H1 (cell line): ENCODE measurements at regions not wholly inside any gene's neighbourhood (a gene's known extent, or its start where the extent isn't known, plus 50 kb on each side); places are given as distances from the start of the nearest gene placed in this dataset.

Source experiments
- CTCF ChIA-PET: fragments of 300-600 bp; sonication (Branson Sonifier 250); formaldehyde crosslinking; loops from one replicate; lab custom pipeline; 2021; ENCODE audit not compliant: partially characterized antibody; lab: Charles Lee
- POLR2A ChIA-PET: fragments of 300-600 bp; sonication (Branson Sonifier 250); formaldehyde crosslinking; loops from one replicate; lab custom pipeline; 2021; ENCODE audit warnings: inconsistent platforms; ENCODE audit not compliant: partially characterized antibody; lab: Charles Lee
- DNase-seq, 2 experiments: peaks; one replicate each; pipeline versions ENCODE4 v3.0.0 to v3.0.0-alpha.2; 2010 to 2022; ENCODE audit warnings: low spot score in 2 of 2, low read depth in 1 of 2, mixed read lengths in 1 of 2
- FAIRE-seq: peaks from 2 replicates; lab custom pipeline; 2011; peaks lifted over from hg19 to GRCh38; lab: Jason Lieb, UNC
- H2AFZ ChIP-seq: 2 replicates; pipeline ENCODE4 v1.8.1; 2012; ENCODE audit warnings: low read length, inconsistent platforms
- H2AK5ac ChIP-seq: 2 replicates; pipeline ENCODE4 v1.6.1; 2013; ENCODE audit warnings: low read depth, low read length
- H2BK120ac ChIP-seq: replicated peaks from 2 replicates; pipeline ENCODE3; 2013; ENCODE audit warnings: low read depth, low read length, inconsistent platforms
- H2BK12ac ChIP-seq: 2 replicates; pipeline ENCODE4 v1.6.1; 2013; ENCODE audit warnings: low read depth, low read length
- H2BK15ac ChIP-seq: 2 replicates; pipeline ENCODE4 v1.6.1; 2013; ENCODE audit warnings: low read length
- H2BK20ac ChIP-seq: 2 replicates; pipeline ENCODE4 v1.6.1; 2013; ENCODE audit warnings: low read length
- H2BK5ac ChIP-seq: 2 replicates; pipeline ENCODE4 v1.6.1; 2013; ENCODE audit warnings: low read depth, low read length
- H3K14ac ChIP-seq: 2 replicates; pipeline ENCODE4 v1.6.1; 2013; ENCODE audit warnings: inconsistent platforms; ENCODE audit not compliant: insufficient read length
- H3K18ac ChIP-seq: 2 replicates; pipeline ENCODE4 v1.6.1; 2013; ENCODE audit warnings: low read length; ENCODE audit errors: extremely low read depth
- H3K23ac ChIP-seq: 2 replicates; pipeline ENCODE4 v1.6.1; 2013; ENCODE audit warnings: inconsistent platforms; ENCODE audit not compliant: insufficient read length
- H3K23me2 ChIP-seq: 2 replicates; pipeline ENCODE4 v1.6.1; 2013; ENCODE audit warnings: low read depth, low read length
- H3K27ac ChIP-seq: 2 replicates; pipeline ENCODE4 v1.6.1; 2011; ENCODE audit warnings: low read depth, low read length, inconsistent platforms
- H3K27me3 ChIP-seq, 4 experiments: replicated peaks in 1 of 4; 1 replicate in 1 of 4; 2 replicates in 3 of 4; pipeline versions ENCODE4 v1.6.1 to v1.8.1; 2011 to 2013; ENCODE audit warnings: low read length in 3 of 4, mild to moderate bottlenecking in 3 of 4, inconsistent platforms in 2 of 4, mixed read lengths in 2 of 4, moderate library complexity in 1 of 4; ENCODE audit not compliant: control insufficient read depth in 3 of 4, insufficient read depth in 3 of 4; ENCODE audit errors: extremely low read depth in 1 of 4
- H3K36me3 ChIP-seq, 4 experiments: 2 replicates each; pipeline versions ENCODE4 v1.6.1 to v1.8.1; 2011 to 2013; ENCODE audit warnings: mild to moderate bottlenecking in 4 of 4, low read length in 3 of 4, moderate library complexity in 2 of 4, control low read depth in 1 of 4, inconsistent platforms in 1 of 4; ENCODE audit not compliant: insufficient read depth in 4 of 4, control insufficient read depth in 2 of 4
- H3K4ac ChIP-seq: replicated peaks from 2 replicates; pipeline ENCODE3; 2013; ENCODE audit warnings: low read length, low read depth, mixed read lengths, inconsistent platforms; ENCODE audit not compliant: insufficient read length
- H3K4me1 ChIP-seq, 4 experiments: replicated peaks in 1 of 4; 1 replicate in 1 of 4; 2 replicates in 3 of 4; pipeline versions ENCODE4 v1.6.1 to v1.8.1; 2011 to 2013; ENCODE audit warnings: low read length in 3 of 4, inconsistent platforms in 2 of 4, mixed read lengths in 1 of 4; ENCODE audit not compliant: insufficient read depth in 4 of 4, control insufficient read depth in 3 of 4
- H3K4me2 ChIP-seq, 2 experiments: 2 replicates each; pipeline versions ENCODE4 v1.6.1 to v1.8.1; 2011 to 2013; ENCODE audit warnings: low read depth in 2 of 2, low read length in 2 of 2, control low read depth in 1 of 2, inconsistent platforms in 1 of 2, mild to moderate bottlenecking in 1 of 2; ENCODE audit not compliant: insufficient read depth in 1 of 2
- H3K4me3 ChIP-seq, 4 experiments: fragments of 200-600, 300-600 bp in 1 of 4; sonication (generic), shearing (Covaris generic), sonication (Bioruptor Twin) in 1 of 4; 2 replicates each; pipeline versions ENCODE4 v1.5.1 to v1.8.1; 2011 to 2016; ENCODE audit warnings: low read length in 4 of 4, low read depth in 3 of 4, control low read depth in 2 of 4, inconsistent platforms in 2 of 4, mild to moderate bottlenecking in 2 of 4, mixed read lengths in 1 of 4, moderate library complexity in 1 of 4; ENCODE audit not compliant: insufficient read depth in 2 of 4; ENCODE audit errors: extremely low read depth in 1 of 4
- H3K56ac ChIP-seq: replicated peaks from 2 replicates; pipeline ENCODE3; 2013; ENCODE audit warnings: low read depth, mild to moderate bottlenecking, mixed read lengths, low read length, inconsistent platforms; ENCODE audit not compliant: insufficient read length
- H3K79me1 ChIP-seq: 2 replicates; pipeline ENCODE4 v1.6.1; 2013; ENCODE audit warnings: low read depth, low read length, control low read depth
- H3K79me2 ChIP-seq, 2 experiments: 2 replicates each; pipeline versions ENCODE4 v1.6.1 to v1.8.1; 2012 to 2013; ENCODE audit warnings: low read length in 2 of 2, mild to moderate bottlenecking in 2 of 2, inconsistent platforms in 1 of 2; ENCODE audit not compliant: insufficient read depth in 2 of 2, control insufficient read depth in 1 of 2
- H3K9ac ChIP-seq, 4 experiments: replicated peaks in 1 of 4; 1 replicate in 1 of 4; 2 replicates in 3 of 4; pipeline versions ENCODE4 v1.6.1 to v1.8.1; 2011 to 2013; ENCODE audit warnings: low read depth in 3 of 4, low read length in 3 of 4, control low read depth in 2 of 4, mild to moderate bottlenecking in 2 of 4, moderate library complexity in 2 of 4, inconsistent platforms in 1 of 4; ENCODE audit errors: extremely low read depth in 1 of 4
- H3K9me3 ChIP-seq, 2 experiments: 2 replicates each; pipeline versions ENCODE4 v1.6.1 to v1.8.1; 2012 to 2013; ENCODE audit warnings: mild to moderate bottlenecking in 2 of 2, moderate library complexity in 2 of 2, control low read depth in 1 of 2, inconsistent platforms in 1 of 2, low read depth in 1 of 2, low read length in 1 of 2, mixed read lengths in 1 of 2; ENCODE audit not compliant: insufficient read depth in 2 of 2
- H4K20me1 ChIP-seq, 2 experiments: replicated peaks in 1 of 2; 2 replicates each; pipeline versions ENCODE3 to v1.8.1; 2011 to 2013; ENCODE audit warnings: inconsistent platforms in 2 of 2, low read length in 2 of 2, mild to moderate bottlenecking in 1 of 2; ENCODE audit not compliant: insufficient read depth in 2 of 2, control insufficient read depth in 1 of 2
- H4K5ac ChIP-seq: 2 replicates; pipeline ENCODE4 v1.6.1; 2013; ENCODE audit warnings: low read length, low read depth, mixed read lengths, inconsistent platforms; ENCODE audit not compliant: insufficient read length
- H4K8ac ChIP-seq: 2 replicates; pipeline ENCODE4 v1.8.0; 2013; ENCODE audit warnings: mild to moderate bottlenecking, moderate library complexity, low read length, inconsistent platforms; ENCODE audit not compliant: insufficient read depth; ENCODE audit errors: extremely low read depth
- H4K91ac ChIP-seq: replicated peaks from 2 replicates; pipeline ENCODE3; 2013; ENCODE audit warnings: low read length, mixed read lengths, inconsistent platforms; ENCODE audit not compliant: insufficient read length
- BRCA1 ChIP-seq: IDR thresholded peaks from 2 replicates; pipeline ENCODE4 v1.6.1; 2012; ENCODE audit warnings: low read depth, low read length, improper control_type of control experiment
- CHD1 ChIP-seq: IDR thresholded peaks from 2 replicates; pipeline ENCODE4 v1.6.1; 2012; ENCODE audit warnings: low read depth, low read length, improper control_type of control experiment
- E2F6 ChIP-seq: IDR thresholded peaks from 2 replicates; pipeline ENCODE4 v1.6.1; 2012; ENCODE audit warnings: inconsistent platforms
- EGR1 ChIP-seq: IDR thresholded peaks from 2 replicates; pipeline ENCODE4 v1.6.1; 2011; ENCODE audit warnings: low read depth, low read length, borderline replicate concordance
- EP300 ChIP-seq, 2 experiments: IDR thresholded peaks; 1 replicate in 1 of 2; 2 replicates in 1 of 2; pipeline ENCODE4 v1.6.1; 2011 to 2012; ENCODE audit warnings: low read depth in 2 of 2, low read length in 2 of 2, mild to moderate bottlenecking in 2 of 2, borderline replicate concordance in 1 of 2, inconsistent platforms in 1 of 2, moderate library complexity in 1 of 2
- GABPA ChIP-seq: IDR thresholded peaks from 2 replicates; pipeline ENCODE4 v1.6.1; 2011; ENCODE audit warnings: mild to moderate bottlenecking, low read length, moderate library complexity, borderline replicate concordance; ENCODE audit not compliant: insufficient read depth
- JUND ChIP-seq: IDR thresholded peaks from 2 replicates; pipeline ENCODE4 v1.6.1; 2011; ENCODE audit warnings: mild to moderate bottlenecking, improper control_type of control experiment, low read length
- RAD21 ChIP-seq, 2 experiments: IDR thresholded peaks in 1 of 2; conservative IDR thresholded peaks in 1 of 2; 2 replicates each; pipeline ENCODE4 v1.6.1; 2011; ENCODE audit warnings: low read depth in 2 of 2, low read length in 2 of 2, improper control_type of control experiment in 1 of 2, inconsistent platforms in 1 of 2, mild to moderate bottlenecking in 1 of 2, moderate library complexity in 1 of 2
- TAF1 ChIP-seq: IDR thresholded peaks from 2 replicates; pipeline ENCODE4 v1.6.1; 2011; ENCODE audit warnings: mild to moderate bottlenecking, low read depth, low read length
- USF2 ChIP-seq: IDR thresholded peaks from 2 replicates; pipeline ENCODE4 v1.6.1; 2011; ENCODE audit warnings: low read length, improper control_type of control experiment
- ZNF274 ChIP-seq: IDR thresholded peaks from 2 replicates; pipeline ENCODE4 v1.7.0; 2012; ENCODE audit warnings: low read length, borderline replicate concordance; ENCODE audit errors: extremely low read depth
- WGBS, 2 experiments: shearing (Covaris generic) in 1 of 2; methylation state at CpG; one replicate each; pipeline versions ENCODE4 v1.1.6 to v1.1.7; 2013 to 2015; ENCODE audit warnings: low lambda C conversion rate in 2 of 2, mixed read lengths in 2 of 2, inconsistent platforms in 1 of 2, low coverage in 1 of 2, missing lambda C conversion rate in 1 of 2; ENCODE audit not compliant: insufficient replicate concordance in 2 of 2, insufficient coverage in 1 of 2, insufficient read length in 1 of 2; ENCODE audit errors: extremely low coverage in 1 of 2, missing lambda C conversion rate in 1 of 2; 5-methylcytosine and 5-hydroxymethylcytosine counted together
- TF ChIP-seq, protein P1 (sequence below): IDR thresholded peaks from 2 replicates; pipeline ENCODE4 v1.6.1; 2011; ENCODE audit warnings: low read depth, mild to moderate bottlenecking, low read length; ENCODE audit not compliant: insufficient read depth

GRCh38 chr20:17077030-17077429 lies 149.8 kb upstream of the PCSK2 start:
- H4K20me1 ChIP-seq, result no peaks in the 10 kb centered on the region
- H3K14ac ChIP-seq, result no peak overlapping the region
- H2AK5ac ChIP-seq, result no peak overlapping the region
- H3K4me1 ChIP-seq, result no peaks in the 10 kb centered on the region
- H3K79me2 ChIP-seq, result no peaks in the 10 kb centered on the region
- no peaks in the 10 kb centered on the region for H3K9me3 ChIP-seq
- no peak overlapping the region for H2BK12ac ChIP-seq
- H4K8ac ChIP-seq, result no peak overlapping the region
- H3K27ac ChIP-seq, result no peak overlapping the region
- H3K27me3 ChIP-seq, result no peaks in the 10 kb centered on the region
- H3K23me2 ChIP-seq, result no peaks in the 10 kb centered on the region
- DNase-seq, result no peak
- CTCF ChIA-PET, result interaction anchor here (1.3 kb wide), 1 partner anchor 10 kb away, joined by 3 read pairs; no protein-coding TSS in a partner anchor
- H2AFZ ChIP-seq, result no peak overlapping the region
- H3K18ac ChIP-seq, result no peak overlapping the region
- H2BK5ac ChIP-seq, result no peak overlapping the region
- no peak for FAIRE-seq
- no peak overlapping the region for H3K4me2 ChIP-seq
- H3K56ac ChIP-seq, result no peak overlapping the region
- no peak overlapping the region for H4K91ac ChIP-seq
- no peaks in the 10 kb centered on the region for H3K36me3 ChIP-seq
- H3K79me1 ChIP-seq, result no peaks in the 10 kb centered on the region
- WGBS, 2 experiments, result 93% methylated on average over 6 of the region's 6 CpGs; no CpG with 5 or more reads in 1 of the 2 experiments
- H3K23ac ChIP-seq, result no peak overlapping the region
- H3K4ac ChIP-seq, result no peak overlapping the region
- H4K5ac ChIP-seq, result no peak overlapping the region
- H2BK20ac ChIP-seq, result no peak overlapping the region
- no peak overlapping the region for H2BK120ac ChIP-seq
- no peak overlapping the region for H3K9ac ChIP-seq
- no peak overlapping the region for H2BK15ac ChIP-seq
- POLR2A ChIA-PET, result no interaction called here
- H3K4me3 ChIP-seq, result no peak overlapping the region
- TF ChIP-seq BRCA1, result no peak
- TF ChIP-seq USF2, result no peak
- TF ChIP-seq ZNF274, result no peak
- no peak for TF ChIP-seq GABPA
- no peak for TF ChIP-seq JUND
- no peak for TF ChIP-seq RAD21 (IDR thresholded peaks at IDR 0.05 in 1 of 2, conservative IDR thresholded peaks at IDR 0.05 in 1 of 2; ENCODE audit: low read depth in 2 of 2, low read length in 2 of 2)
- TF ChIP-seq CHD1, result no peak
- TF ChIP-seq EP300 (IDR thresholded peaks at IDR 0.05; ENCODE audit: borderline replicate concordance in 1 of 2, low read depth in 2 of 2, low read length in 2 of 2), result no peak
- TF ChIP-seq TAF1, result no peak
- TF ChIP-seq E2F6, result no peak
- TF ChIP-seq, protein P1, sequence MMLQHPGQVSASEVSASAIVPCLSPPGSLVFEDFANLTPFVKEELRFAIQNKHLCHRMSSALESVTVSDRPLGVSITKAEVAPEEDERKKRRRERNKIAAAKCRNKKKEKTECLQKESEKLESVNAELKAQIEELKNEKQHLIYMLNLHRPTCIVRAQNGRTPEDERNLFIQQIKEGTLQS, result no peak
- TF ChIP-seq EGR1, result no peak
